Neural progenitor cell (in vitro differentiated cells): ENCODE measurements at regions not wholly inside any gene's neighbourhood (a gene's known extent, or its start where the extent isn't known, plus 50 kb on each side); places are given as distances from the start of the nearest gene placed in this dataset.

Source experiments
- DNase-seq: peaks from one replicate; pipeline ENCODE4 v3.0.0-alpha.2; 2016; ENCODE audit warnings: low spot score
- H2AFZ ChIP-seq: fragments of 200-600 bp; sonication (generic); replicated peaks from 2 replicates; pipeline ENCODE4 v1.6.1; 2016; ENCODE audit warnings: antibody characterized with exemption
- H3F3A ChIP-seq: fragments of 200-600 bp; sonication (generic); 2 replicates; pipeline ENCODE4 v1.6.1; 2016; ENCODE audit warnings: antibody characterized with exemption, low read depth
- H3K27ac ChIP-seq: fragments of 200-600 bp; sonication (generic); 2 replicates; pipeline ENCODE4 v1.5.1; 2016; ENCODE audit warnings: mild to moderate bottlenecking
- H3K27me3 ChIP-seq: fragments of 200-600 bp; sonication (generic); 2 replicates; pipeline ENCODE4 v1.6.1; 2016; ENCODE audit warnings: mild to moderate bottlenecking, moderate library complexity
- H3K36me3 ChIP-seq: fragments of 200-600 bp; sonication (generic); 2 replicates; pipeline ENCODE4 v1.5.1; 2016
- H3K4me1 ChIP-seq: fragments of 200-600 bp; sonication (generic); 2 replicates; pipeline ENCODE4 v1.6.1; 2016; ENCODE audit warnings: mixed run types
- H3K4me2 ChIP-seq: fragments of 200-600 bp; sonication (generic); 2 replicates; pipeline ENCODE4 v1.6.1; 2016
- H3K4me3 ChIP-seq: fragments of 200-600 bp; sonication (generic); 2 replicates; pipeline ENCODE4 v1.5.1; 2016
- H3K79me2 ChIP-seq: fragments of 200-600 bp; sonication (generic); 2 replicates; pipeline ENCODE4 v1.6.1; 2016; ENCODE audit warnings: low read depth
- H3K9ac ChIP-seq: fragments of 200-600 bp; sonication (generic); 2 replicates; pipeline ENCODE4 v1.6.1; 2016
- H3K9me3 ChIP-seq: fragments of 200-600 bp; sonication (generic); 2 replicates; pipeline ENCODE4 v1.5.1; 2016; ENCODE audit warnings: low read depth
- H4K20me1 ChIP-seq: fragments of 200-600 bp; sonication (generic); 2 replicates; pipeline ENCODE4 v1.6.1; 2016; ENCODE audit warnings: low read depth
- H3K27ac Mint-ChIP-seq: 3 replicates; pipeline ENCODE4 v1.8.0; 2021; ENCODE audit warnings: mixed read lengths
- H3K27me3 Mint-ChIP-seq: 2 replicates; pipeline ENCODE4 v1.8.0; 2022; ENCODE audit warnings: low read depth, mild to moderate bottlenecking, inconsistent platforms, moderate library complexity, mixed read lengths; ENCODE audit not compliant: insufficient read depth
- H3K36me3 Mint-ChIP-seq: 3 replicates; pipeline ENCODE4 v1.8.0; 2021; ENCODE audit warnings: mixed read lengths
- H3K4me1 Mint-ChIP-seq: 3 replicates; pipeline ENCODE4 v1.8.0; 2021; ENCODE audit warnings: mixed read lengths
- H3K4me3 Mint-ChIP-seq: 3 replicates; pipeline ENCODE4 v1.8.0; 2021; ENCODE audit warnings: mild to moderate bottlenecking, moderate library complexity, mixed read lengths
- H3K9me3 Mint-ChIP-seq: 3 replicates; pipeline ENCODE4 v1.8.0; 2020; ENCODE audit warnings: mixed read lengths
- EZH2 ChIP-seq: fragments of 200-600 bp; sonication (generic); IDR thresholded peaks from 2 replicates; pipeline ENCODE4 v1.6.1; 2017; ENCODE audit warnings: antibody characterized with exemption, mild to moderate bottlenecking, moderate library complexity
- EZH2phosphoT487 ChIP-seq: fragments of 200-600 bp; sonication (generic); IDR thresholded peaks from 2 replicates; pipeline ENCODE4 v1.6.1; 2017; ENCODE audit warnings: antibody characterized with exemption
- TF ChIP-seq, protein P1 (sequence below): fragments of 200-600 bp; sonication (generic); IDR thresholded peaks from 2 replicates; pipeline ENCODE4 v1.5.1; 2017; ENCODE audit warnings: antibody characterized with exemption, mild to moderate bottlenecking

DNA sequence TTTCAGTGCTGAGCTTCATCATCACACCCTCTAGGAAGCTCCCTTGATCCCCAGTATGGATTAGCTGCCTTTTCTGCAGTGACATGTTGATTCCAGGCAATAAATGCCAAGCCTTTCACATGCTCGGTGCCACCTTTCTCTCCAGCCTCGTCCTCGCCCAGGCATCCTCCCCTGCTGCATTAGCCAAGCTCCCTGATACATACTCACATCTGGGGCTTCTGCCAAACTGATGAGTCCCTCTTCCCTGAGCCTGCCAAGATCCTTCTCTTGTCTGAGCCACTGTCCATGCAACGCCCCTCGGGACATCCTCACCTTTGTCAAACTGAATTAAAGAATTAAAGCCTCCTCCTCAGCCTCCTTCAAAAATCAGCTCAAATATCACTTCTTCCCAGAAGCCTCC is 538.5 kb upstream of the CDH11 start:
- no peaks in the 10 kb centered on the region for H3K36me3 Mint-ChIP-seq
- TF ChIP-seq, protein P1, sequence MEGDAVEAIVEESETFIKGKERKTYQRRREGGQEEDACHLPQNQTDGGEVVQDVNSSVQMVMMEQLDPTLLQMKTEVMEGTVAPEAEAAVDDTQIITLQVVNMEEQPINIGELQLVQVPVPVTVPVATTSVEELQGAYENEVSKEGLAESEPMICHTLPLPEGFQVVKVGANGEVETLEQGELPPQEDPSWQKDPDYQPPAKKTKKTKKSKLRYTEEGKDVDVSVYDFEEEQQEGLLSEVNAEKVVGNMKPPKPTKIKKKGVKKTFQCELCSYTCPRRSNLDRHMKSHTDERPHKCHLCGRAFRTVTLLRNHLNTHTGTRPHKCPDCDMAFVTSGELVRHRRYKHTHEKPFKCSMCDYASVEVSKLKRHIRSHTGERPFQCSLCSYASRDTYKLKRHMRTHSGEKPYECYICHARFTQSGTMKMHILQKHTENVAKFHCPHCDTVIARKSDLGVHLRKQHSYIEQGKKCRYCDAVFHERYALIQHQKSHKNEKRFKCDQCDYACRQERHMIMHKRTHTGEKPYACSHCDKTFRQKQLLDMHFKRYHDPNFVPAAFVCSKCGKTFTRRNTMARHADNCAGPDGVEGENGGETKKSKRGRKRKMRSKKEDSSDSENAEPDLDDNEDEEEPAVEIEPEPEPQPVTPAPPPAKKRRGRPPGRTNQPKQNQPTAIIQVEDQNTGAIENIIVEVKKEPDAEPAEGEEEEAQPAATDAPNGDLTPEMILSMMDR = no peak
- no peak for TF ChIP-seq EZH2
- TF ChIP-seq EZH2phosphoT487 = no peak
- Histone ChIP-seq H3K36me3 (no peaks in the 10 kb centered on the region), H4K20me1 (no peaks in the 10 kb centered on the region), H3K79me2 (no peaks in the 10 kb centered on the region), H3K27me3 (no peaks in the 10 kb centered on the region), H3K4me2 (no peak overlapping the region), H3K9ac (no peak overlapping the region), H3K4me1 (peaks cover 16% of the 10 kb centered on the region), H3K9me3 (no peaks in the 10 kb centered on the region), H3K27ac (no peak overlapping the region), H3K4me3 (no peak overlapping the region), H3F3A (peaks cover 13% of the 10 kb centered on the region), H2AFZ (no peak overlapping the region)
- peaks cover 16% of the 10 kb centered on the region for H3K27me3 Mint-ChIP-seq
- peaks cover 55% of the 10 kb centered on the region for H3K4me1 Mint-ChIP-seq
- peaks cover 11% of the 10 kb centered on the region for H3K9me3 Mint-ChIP-seq
- H3K4me3 Mint-ChIP-seq = no peak overlapping the region
- H3K27ac Mint-ChIP-seq = no peak overlapping the region
- DNase-seq = no peak

DNA sequence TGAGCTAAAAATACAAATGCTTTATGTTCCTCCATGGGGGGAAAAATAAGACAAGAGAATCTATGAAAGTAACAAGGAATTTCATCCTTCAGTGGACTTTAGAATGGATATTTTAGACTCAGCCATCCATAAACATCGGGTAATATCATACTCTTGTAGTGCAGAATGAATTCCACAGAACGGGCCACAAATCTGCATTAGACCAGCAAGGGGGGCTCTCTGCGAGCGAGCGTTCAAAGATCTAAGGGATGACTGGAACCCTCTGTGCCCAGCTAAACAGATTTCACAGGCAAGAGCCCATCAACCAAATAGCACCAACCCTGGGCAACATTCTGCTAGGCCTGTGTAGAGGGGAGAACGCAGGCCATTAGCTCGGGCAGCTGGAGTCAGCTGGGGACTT is 537.9 kb upstream of the CDH11 start:
- Histone ChIP-seq H2AFZ (no peak overlapping the region), H3F3A (peaks cover 13% of the 10 kb centered on the region), H3K36me3 (no peaks in the 10 kb centered on the region), H3K79me2 (no peaks in the 10 kb centered on the region), H3K4me2 (no peak overlapping the region), H3K9ac (no peak overlapping the region), H3K9me3 (no peaks in the 10 kb centered on the region), H3K27ac (no peak overlapping the region), H3K27me3 (no peaks in the 10 kb centered on the region), H3K4me3 (no peak overlapping the region), H4K20me1 (no peaks in the 10 kb centered on the region), H3K4me1 (peaks cover 22% of the 10 kb centered on the region)
- peaks cover 61% of the 10 kb centered on the region for H3K4me1 Mint-ChIP-seq
- H3K9me3 Mint-ChIP-seq = peaks cover 11% of the 10 kb centered on the region
- H3K27me3 Mint-ChIP-seq = peaks cover 15% of the 10 kb centered on the region
- no peak overlapping the region for H3K4me3 Mint-ChIP-seq
- TF ChIP-seq EZH2 (no peak), EZH2phosphoT487 (no peak)
- TF ChIP-seq, protein P1 = no peak
- H3K27ac Mint-ChIP-seq = peak overlapping the region; percentile 76
- H3K36me3 Mint-ChIP-seq = no peaks in the 10 kb centered on the region
- DNase-seq = no peak

DNA sequence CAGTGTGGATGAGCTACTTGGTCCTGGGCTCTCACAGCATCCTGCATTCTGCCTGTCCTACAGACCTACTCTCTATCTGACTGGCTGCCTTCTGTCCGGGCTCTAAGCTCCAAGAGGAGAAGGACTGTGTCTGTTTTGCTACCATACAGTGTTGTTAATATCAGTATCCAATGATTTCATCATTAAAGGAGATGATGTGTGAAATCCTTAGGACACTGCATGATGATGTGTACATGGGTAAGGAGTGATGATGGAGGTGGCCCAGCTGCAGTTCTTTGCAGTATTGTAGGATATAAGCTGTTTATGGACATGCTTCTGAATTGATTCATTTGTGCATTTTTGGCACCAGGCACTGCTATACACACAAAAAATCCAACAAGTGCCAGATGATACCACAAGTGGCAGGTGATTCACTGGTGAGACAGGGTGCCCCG is 536.9 kb upstream of the CDH11 start:
- H3K79me2 ChIP-seq = no peaks in the 10 kb centered on the region
- peaks cover 15% of the 10 kb centered on the region for H3K27me3 Mint-ChIP-seq
- H3K9ac ChIP-seq = no peak overlapping the region
- H3K27ac ChIP-seq = no peak overlapping the region
- H4K20me1 ChIP-seq = no peaks in the 10 kb centered on the region
- DNase-seq = no peak
- peaks cover 13% of the 10 kb centered on the region for H3F3A ChIP-seq
- no peak overlapping the region for H2AFZ ChIP-seq
- H3K4me2 ChIP-seq = no peak overlapping the region
- no peak overlapping the region for H3K4me3 Mint-ChIP-seq
- TF ChIP-seq EZH2phosphoT487 = no peak
- no peak for TF ChIP-seq EZH2
- TF ChIP-seq, protein P1 = no peak
- no peaks in the 10 kb centered on the region for H3K36me3 Mint-ChIP-seq
- H3K9me3 Mint-ChIP-seq = peaks cover 6% of the 10 kb centered on the region
- H3K4me3 ChIP-seq = no peak overlapping the region
- no peaks in the 10 kb centered on the region for H3K9me3 ChIP-seq
- no peaks in the 10 kb centered on the region for H3K36me3 ChIP-seq
- peaks cover 58% of the 10 kb centered on the region for H3K4me1 Mint-ChIP-seq
- H3K4me1 ChIP-seq = peaks cover 23% of the 10 kb centered on the region
- H3K27me3 ChIP-seq = no peaks in the 10 kb centered on the region
- H3K27ac Mint-ChIP-seq = no peak overlapping the region
